ENCODE measurements at regions not wholly inside any gene's neighbourhood (a gene's known extent, or its start where the extent isn't known, plus 50 kb on each side); places are given as distances from the start of the nearest gene placed in this dataset.

DNA sequence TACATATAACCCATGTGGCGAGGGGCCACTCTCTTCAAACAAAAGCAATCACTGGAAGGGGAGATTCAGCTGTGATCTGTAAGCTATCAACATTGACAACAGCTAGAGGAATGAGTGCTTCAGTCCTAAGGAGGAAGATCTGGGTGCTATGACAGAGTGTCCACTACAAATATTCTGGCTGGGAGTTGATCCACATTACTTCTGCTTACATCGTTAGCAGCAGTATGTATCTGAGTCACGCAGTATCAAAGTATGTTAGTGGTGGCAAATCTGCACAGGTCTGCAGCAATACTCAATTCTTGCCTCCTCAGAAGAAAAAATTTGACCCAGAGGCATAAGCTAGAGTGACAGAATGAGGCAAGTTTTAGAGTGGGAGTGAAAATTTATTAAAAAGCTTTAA is 267.0 kb downstream of the PTH2R start:
- TF ChIP-seq, protein P1, sequence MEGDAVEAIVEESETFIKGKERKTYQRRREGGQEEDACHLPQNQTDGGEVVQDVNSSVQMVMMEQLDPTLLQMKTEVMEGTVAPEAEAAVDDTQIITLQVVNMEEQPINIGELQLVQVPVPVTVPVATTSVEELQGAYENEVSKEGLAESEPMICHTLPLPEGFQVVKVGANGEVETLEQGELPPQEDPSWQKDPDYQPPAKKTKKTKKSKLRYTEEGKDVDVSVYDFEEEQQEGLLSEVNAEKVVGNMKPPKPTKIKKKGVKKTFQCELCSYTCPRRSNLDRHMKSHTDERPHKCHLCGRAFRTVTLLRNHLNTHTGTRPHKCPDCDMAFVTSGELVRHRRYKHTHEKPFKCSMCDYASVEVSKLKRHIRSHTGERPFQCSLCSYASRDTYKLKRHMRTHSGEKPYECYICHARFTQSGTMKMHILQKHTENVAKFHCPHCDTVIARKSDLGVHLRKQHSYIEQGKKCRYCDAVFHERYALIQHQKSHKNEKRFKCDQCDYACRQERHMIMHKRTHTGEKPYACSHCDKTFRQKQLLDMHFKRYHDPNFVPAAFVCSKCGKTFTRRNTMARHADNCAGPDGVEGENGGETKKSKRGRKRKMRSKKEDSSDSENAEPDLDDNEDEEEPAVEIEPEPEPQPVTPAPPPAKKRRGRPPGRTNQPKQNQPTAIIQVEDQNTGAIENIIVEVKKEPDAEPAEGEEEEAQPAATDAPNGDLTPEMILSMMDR (IDR thresholded peaks at IDR 0.05), result no peak
- TF ChIP-seq POLR2A (IDR thresholded peaks at IDR 0.05), result no peak

Data from esophagus squamous epithelium (tissue), 4 donors.